Adipocyte (in vitro differentiated cells): ENCODE measurements at regions not wholly inside any gene's neighbourhood (a gene's known extent, or its start where the extent isn't known, plus 50 kb on each side); places are given as distances from the start of the nearest gene placed in this dataset.
"Not testable (repeated sequence)": the region's sequence is repeated elsewhere in the genome, so short reads cannot be mapped to it uniquely, and the experiment has no call there.

Experiments
- DNase-seq: peaks from one replicate; pipeline ENCODE4 v3.0.0-alpha.2; 2015; ENCODE audit warnings: low read depth
- H3K27me3 ChIP-seq: replicated peaks from 2 replicates; pipeline ENCODE4 v1.7.0; 2013; ENCODE audit warnings: mild to moderate bottlenecking, low read length, moderate library complexity; ENCODE audit not compliant: control insufficient read depth, insufficient read depth
- H3K36me3 ChIP-seq: 2 replicates; pipeline ENCODE4 v1.7.0; 2013; ENCODE audit warnings: low read length, mild to moderate bottlenecking, moderate library complexity; ENCODE audit not compliant: control insufficient read depth, insufficient read depth, severe bottlenecking
- H3K4me1 ChIP-seq: 2 replicates; pipeline ENCODE4 v1.7.0; 2013; ENCODE audit warnings: mild to moderate bottlenecking, low read length, moderate library complexity; ENCODE audit not compliant: control insufficient read depth, insufficient read depth
- H3K4me3 ChIP-seq: 2 replicates; pipeline ENCODE4 v1.7.0; 2013; ENCODE audit warnings: mild to moderate bottlenecking, low read length, moderate library complexity
- H3K9ac ChIP-seq: 2 replicates; pipeline ENCODE4 v1.7.0; 2013; ENCODE audit warnings: mild to moderate bottlenecking, low read length, moderate library complexity
- H3K9me3 ChIP-seq: 2 replicates; pipeline ENCODE4 v1.7.0; 2013; ENCODE audit warnings: mild to moderate bottlenecking, low read length, moderate library complexity; ENCODE audit not compliant: control insufficient read depth

DNA sequence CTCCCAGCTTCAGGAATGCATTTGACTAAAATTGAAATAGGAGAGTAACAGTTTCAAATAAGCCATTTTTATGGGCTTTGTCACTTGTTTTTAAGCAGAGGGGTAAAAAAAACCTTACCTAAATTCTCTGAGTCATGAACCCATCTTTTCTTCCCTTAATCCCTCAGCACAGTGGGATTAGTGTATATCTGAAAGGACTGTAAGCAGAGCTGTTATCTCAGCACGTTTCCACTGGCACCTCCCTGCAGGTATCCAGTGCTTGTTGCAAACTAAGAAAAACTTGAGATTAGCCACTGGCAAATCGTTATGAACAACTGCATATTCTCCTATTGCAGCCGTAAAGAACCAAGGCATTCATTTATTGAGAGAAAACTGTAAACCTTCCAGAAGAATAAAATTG, 872.7 kb downstream of the EFNA5 start:
- no peaks in the 10 kb centered on the region for H3K27me3 ChIP-seq
- H3K4me3 ChIP-seq, result no peak overlapping the region
- no peaks in the 10 kb centered on the region for H3K36me3 ChIP-seq
- no peak overlapping the region for H3K9ac ChIP-seq
- peak; percentile 2 for DNase-seq
- no peaks in the 10 kb centered on the region for H3K9me3 ChIP-seq
- H3K4me1 ChIP-seq, result no peaks in the 10 kb centered on the region

GRCh38 chr5:106796081-106796480, 874.7 kb downstream of the EFNA5 start:
- Histone ChIP-seq H3K27me3 (no peaks in the 10 kb centered on the region), H3K9me3 (no peaks in the 10 kb centered on the region), H3K4me1 (no peaks in the 10 kb centered on the region), H3K9ac (no peak overlapping the region), H3K4me3 (no peak overlapping the region), H3K36me3 (no peaks in the 10 kb centered on the region)
- no peak for DNase-seq

GRCh38 chr5:106784846-106785245, 885.9 kb downstream of the EFNA5 start:
- H3K27me3 ChIP-seq, result no peaks in the 10 kb centered on the region
- peak; percentile 55 for DNase-seq
- H3K4me3 ChIP-seq, result no peak overlapping the region
- no peaks in the 10 kb centered on the region for H3K4me1 ChIP-seq
- no peak overlapping the region for H3K9ac ChIP-seq
- no peaks in the 10 kb centered on the region for H3K9me3 ChIP-seq
- no peaks in the 10 kb centered on the region for H3K36me3 ChIP-seq

GRCh38 chr5:106780355-106780754, 890.4 kb downstream of the EFNA5 start:
- Histone ChIP-seq H3K36me3 (no peaks in the 10 kb centered on the region), H3K4me1 (no peaks in the 10 kb centered on the region), H3K9me3 (no peaks in the 10 kb centered on the region), H3K27me3 (no peaks in the 10 kb centered on the region), H3K9ac (no peak overlapping the region), H3K4me3 (no peak overlapping the region)
- DNase-seq, result no peak

- DNase-seq, result not testable (repeated sequence)
Observed at GRCh38 chr5:106776515-106776914, 894.2 kb downstream of the EFNA5 start.

DNA sequence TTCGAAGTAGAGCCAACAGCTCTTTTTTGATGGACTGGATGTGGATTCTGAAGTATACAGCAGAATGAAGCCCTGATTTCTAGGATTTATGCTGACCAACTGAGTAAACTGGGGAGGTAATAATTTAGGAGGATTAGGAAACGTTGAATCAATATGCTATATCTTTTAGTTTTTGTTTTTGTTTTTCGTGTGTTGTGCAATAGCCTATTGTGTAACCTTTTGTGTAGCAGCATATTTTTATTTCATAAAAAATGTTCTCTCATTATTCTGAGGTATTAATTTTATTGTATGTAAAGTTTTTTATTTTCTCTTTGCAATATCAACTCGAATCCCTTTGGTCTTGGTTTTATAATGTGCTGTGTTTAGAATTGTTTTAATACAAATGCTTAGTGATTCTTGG, 902.3 kb downstream of the EFNA5 start:
- Histone ChIP-seq H3K36me3 (no peaks in the 10 kb centered on the region), H3K9ac (no peak overlapping the region), H3K4me3 (no peak overlapping the region), H3K4me1 (no peaks in the 10 kb centered on the region), H3K27me3 (no peaks in the 10 kb centered on the region), H3K9me3 (no peaks in the 10 kb centered on the region)
- DNase-seq, result peak; percentile 33

More at GRCh38 chr5:106776515-106776914, 894.2 kb downstream of the EFNA5 start:
- not testable (repeated sequence) for H3K4me1 ChIP-seq, H3K27me3 ChIP-seq, H3K4me3 ChIP-seq, H3K36me3 ChIP-seq, H3K9me3 ChIP-seq, H3K9ac ChIP-seq

DNA sequence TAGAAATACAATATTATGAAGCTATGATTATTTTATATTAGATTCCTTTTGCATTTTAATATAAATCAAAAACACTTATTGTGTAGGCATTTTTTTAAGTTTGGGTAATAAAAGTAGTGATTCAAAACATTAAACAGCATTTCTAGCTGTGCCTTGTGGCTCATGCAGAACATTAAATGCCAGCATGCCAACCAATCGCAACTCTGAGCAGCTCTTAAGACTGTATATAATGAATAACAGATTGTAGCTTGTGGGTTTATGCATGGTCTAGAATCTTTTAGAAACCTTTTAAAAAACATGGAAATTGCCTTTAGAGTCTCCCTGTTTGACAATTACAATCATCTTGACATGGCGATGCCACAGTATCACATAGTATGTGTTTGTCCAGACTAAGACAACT, 903.8 kb downstream of the EFNA5 start:
- Histone ChIP-seq H3K4me3 (no peak overlapping the region), H3K9ac (no peak overlapping the region), H3K9me3 (no peaks in the 10 kb centered on the region), H3K36me3 (no peaks in the 10 kb centered on the region), H3K27me3 (no peaks in the 10 kb centered on the region), H3K4me1 (no peaks in the 10 kb centered on the region)
- peak; percentile 81 for DNase-seq

DNA sequence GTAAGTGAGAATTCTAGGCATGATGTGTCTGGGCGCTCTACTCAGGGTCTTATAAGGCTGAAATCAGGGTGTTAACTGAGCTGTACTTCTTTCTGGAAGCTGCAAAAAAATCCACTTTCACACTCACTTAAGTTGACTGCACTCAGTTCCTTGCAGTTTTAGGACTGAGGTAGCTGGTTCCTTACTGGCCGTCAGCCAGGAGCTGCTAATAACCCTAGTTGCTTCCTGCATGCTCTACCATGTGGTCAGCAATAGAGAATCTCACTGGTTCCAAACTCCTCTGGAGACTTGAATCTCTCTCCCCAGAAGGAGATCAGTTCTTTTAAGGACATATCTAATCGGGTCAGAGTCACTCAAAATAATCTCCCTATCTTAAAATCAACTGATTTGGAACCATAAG, 911.2 kb downstream of the EFNA5 start:
- Histone ChIP-seq H3K4me3 (no peak overlapping the region), H3K36me3 (no peaks in the 10 kb centered on the region), H3K4me1 (no peaks in the 10 kb centered on the region), H3K9me3 (no peaks in the 10 kb centered on the region), H3K27me3 (no peaks in the 10 kb centered on the region), H3K9ac (no peak overlapping the region)
- DNase-seq, result peak; percentile 31

GRCh38 chr5:106759152-106759551, 911.6 kb downstream of the EFNA5 start:
- Histone ChIP-seq H3K4me3 (no peak overlapping the region), H3K9me3 (no peaks in the 10 kb centered on the region), H3K27me3 (no peaks in the 10 kb centered on the region), H3K9ac (no peak overlapping the region), H3K36me3 (no peaks in the 10 kb centered on the region), H3K4me1 (no peaks in the 10 kb centered on the region)
- no peak for DNase-seq

DNA sequence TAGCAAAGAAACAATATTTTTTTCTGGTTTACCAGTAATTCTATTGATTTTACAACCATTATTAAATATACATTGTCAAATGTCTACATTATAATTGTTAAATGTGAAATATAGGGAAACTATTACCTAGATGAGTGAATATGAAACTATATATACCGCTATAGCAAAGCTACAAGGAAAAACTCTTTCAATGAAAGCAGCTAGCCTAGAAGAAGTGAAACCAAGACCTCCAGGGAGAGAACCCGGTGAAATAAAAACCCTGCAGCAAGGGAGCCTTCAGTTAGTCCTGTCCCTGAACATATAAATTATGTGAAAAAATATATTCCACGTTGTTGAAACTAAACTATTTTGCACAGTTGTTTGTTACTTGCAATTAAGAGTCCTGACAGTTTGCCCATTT, 913.1 kb downstream of the EFNA5 start:
- Histone ChIP-seq H3K9ac (no peak overlapping the region), H3K9me3 (no peaks in the 10 kb centered on the region), H3K4me3 (no peak overlapping the region), H3K4me1 (no peaks in the 10 kb centered on the region), H3K36me3 (no peaks in the 10 kb centered on the region), H3K27me3 (no peaks in the 10 kb centered on the region)
- DNase-seq, result no peak

DNA sequence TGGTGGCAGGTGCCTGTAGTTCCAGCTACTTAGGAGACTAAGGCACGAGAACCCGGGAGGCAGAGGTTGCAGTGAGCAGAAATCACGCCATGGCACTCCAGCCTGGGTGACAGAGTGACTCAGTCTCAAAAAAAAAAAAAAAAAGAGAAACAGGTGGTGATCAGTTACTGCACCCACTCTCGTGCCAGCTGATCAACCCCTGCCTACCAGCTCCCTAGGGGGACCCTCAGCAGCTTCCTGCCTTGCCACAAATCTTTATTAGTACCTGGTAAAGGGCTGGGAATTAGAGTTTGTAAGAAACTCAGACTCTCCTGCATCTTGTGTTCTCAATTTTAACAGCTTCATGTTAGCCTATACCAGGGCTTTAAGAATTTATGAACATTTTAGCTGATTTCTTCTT, 914.9 kb downstream of the EFNA5 start:
- no peaks in the 10 kb centered on the region for H3K9me3 ChIP-seq
- no peaks in the 10 kb centered on the region for H3K36me3 ChIP-seq
- no peaks in the 10 kb centered on the region for H3K27me3 ChIP-seq
- no peaks in the 10 kb centered on the region for H3K4me1 ChIP-seq
- no peak overlapping the region for H3K4me3 ChIP-seq
- no peak for DNase-seq
- no peak overlapping the region for H3K9ac ChIP-seq

GRCh38 chr5:106755066-106755465, 915.7 kb downstream of the EFNA5 start:
- no peak overlapping the region for H3K4me3 ChIP-seq
- no peaks in the 10 kb centered on the region for H3K4me1 ChIP-seq
- DNase-seq, result no peak
- H3K9me3 ChIP-seq, result no peaks in the 10 kb centered on the region
- no peak overlapping the region for H3K9ac ChIP-seq
- H3K36me3 ChIP-seq, result no peaks in the 10 kb centered on the region
- H3K27me3 ChIP-seq, result no peaks in the 10 kb centered on the region
